HG03108 (cell line): ENCODE measurements at regions not wholly inside any gene's neighbourhood (a gene's known extent, or its start where the extent isn't known, plus 50 kb on each side); places are given as distances from the start of the nearest gene placed in this dataset.

Experiments used
- ATAC-seq: cut with Tn5 transposase; IDR thresholded peaks from one replicate; pipeline ENCODE4 v1.9.1; 2021; ENCODE audit warnings: moderate library complexity; ENCODE audit not compliant: unreplicated experiment

DNA sequence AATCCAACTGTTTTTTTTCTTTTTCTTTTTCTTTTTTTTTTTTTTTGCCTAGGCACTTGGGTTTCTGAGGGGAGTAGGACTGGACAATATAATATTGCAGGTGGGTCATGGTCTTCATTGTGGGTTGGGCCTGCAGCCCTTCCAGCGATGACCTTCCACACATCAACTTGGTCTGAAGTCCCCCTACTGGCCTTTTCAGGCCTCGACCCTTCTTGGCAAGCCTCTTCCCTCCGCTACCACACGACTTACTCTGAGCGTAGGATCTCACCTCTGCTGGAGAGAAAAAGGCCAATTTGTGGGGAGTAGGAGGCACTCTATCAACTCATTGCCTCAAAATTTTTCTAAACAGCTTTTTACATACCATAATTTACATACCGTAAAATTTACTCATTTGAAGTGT, 51.1 kb upstream of the GRIK3 start:
- ATAC-seq, result no peak

DNA sequence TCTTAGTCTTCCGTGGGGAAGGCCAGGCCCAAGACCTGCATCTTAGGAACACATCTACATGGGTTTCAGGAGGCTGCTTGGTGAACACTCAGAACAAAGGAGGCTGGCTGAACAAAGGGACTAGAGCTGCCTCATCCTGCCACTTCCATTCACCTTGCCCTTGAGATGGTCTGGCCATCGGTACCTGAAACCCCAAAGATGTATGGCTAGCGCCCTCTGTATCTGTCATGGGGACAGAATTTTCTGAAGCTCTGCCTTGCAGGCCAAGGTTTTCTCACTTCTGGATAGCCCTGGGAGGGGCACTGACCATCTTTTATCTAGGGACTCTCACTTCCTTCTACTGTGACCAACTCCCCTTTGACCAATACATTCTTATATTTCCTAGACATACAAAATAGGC, 55.4 kb upstream of the GRIK3 start:
- no peak for ATAC-seq

DNA sequence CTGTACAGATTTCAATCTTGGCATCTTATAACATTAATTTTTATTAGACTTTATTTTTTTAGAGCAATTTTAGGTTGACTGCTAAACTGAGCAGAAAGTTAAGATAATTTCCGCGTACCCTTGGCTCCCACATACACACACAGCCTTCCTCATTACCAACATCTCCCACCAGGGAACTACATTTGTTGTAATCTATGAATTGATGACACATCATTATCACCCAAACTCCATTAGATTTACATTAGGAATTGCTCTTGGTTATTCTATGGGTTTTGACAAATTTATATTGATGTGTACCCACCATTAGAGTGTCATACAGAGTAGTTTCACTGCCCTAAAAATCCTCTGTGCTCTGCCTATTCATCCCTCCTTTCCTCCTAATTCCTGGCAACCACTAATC, 56.4 kb upstream of the GRIK3 start:
- ATAC-seq, result no peak

DNA sequence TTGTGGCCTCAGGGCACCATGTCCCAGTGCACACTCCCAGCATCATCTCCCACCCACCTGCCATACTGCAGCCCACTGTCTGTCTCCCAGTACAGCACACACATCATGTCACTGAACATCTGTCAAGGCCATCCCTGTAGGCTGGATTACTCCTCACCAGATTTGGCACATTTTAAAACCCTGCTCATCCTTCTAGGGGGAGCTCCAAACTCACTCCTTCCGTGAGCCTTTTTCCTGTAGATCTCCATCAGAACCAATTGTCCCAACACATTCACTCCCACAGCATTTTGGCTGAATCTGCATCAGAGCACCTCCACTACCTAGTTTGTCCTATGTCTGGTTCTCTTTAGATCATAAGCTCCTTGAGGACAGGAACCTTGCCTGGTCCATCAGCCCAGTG, 58.6 kb upstream of the GRIK3 start:
- no peak for ATAC-seq

DNA sequence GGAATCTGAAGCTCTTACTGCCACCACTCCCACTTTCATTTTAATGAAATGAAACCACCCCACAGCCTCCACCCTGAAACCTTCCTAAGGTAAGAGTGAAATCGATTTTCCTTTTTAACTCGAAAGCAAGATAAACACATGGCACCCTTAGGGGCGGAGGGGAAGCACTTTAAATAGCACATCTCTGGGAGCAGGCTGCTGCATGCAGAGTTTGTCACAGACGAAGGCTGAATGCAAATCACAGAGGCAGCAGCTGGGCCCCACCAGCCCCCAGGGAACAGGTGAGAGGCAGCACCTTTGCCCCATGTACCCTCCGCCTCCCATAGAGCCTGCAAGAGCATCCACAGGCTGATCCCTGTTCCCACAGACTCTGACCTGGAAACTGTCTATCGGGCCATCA, 60.0 kb upstream of the GRIK3 start:
- ATAC-seq, result no peak

DNA sequence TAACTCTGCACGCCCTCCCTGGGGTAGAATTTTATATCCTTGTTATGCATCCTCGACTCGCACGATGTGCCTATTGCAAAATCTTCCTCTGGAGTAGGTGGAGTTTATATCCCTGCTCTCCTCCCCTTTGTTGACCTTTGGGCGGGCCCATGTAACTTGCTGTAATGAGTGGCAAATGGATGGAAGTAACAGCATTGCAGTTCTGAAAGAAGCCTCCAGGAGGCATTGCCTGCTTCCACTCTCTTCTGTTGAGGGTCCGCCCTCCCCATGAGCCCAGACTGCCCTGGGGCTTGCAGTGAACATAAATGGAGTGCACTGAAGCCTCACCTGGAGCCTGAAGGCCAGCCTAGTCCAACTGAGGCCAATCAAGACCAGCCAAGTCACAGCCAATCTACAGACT, 62.2 kb upstream of the GRIK3 start:
- no peak for ATAC-seq

DNA sequence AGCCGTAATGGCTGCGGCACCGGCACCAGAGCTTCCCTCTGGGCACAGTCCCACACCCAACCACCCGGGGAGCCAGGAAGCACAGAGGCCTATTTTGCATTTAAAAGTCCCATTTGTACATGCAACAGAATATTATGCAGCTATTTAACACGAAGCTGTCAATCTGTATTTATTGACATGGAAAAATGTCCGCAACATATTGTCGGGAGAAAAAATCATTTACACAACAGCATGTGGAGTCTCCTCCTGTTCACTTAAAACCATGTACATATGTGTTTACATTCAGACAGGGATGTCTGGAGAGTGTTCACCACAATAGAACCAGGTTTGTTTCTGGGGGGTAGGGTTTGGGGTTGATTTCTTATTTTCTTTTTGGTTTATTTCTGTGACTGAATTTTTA, 63.4 kb upstream of the GRIK3 start:
- ATAC-seq, result no peak

DNA sequence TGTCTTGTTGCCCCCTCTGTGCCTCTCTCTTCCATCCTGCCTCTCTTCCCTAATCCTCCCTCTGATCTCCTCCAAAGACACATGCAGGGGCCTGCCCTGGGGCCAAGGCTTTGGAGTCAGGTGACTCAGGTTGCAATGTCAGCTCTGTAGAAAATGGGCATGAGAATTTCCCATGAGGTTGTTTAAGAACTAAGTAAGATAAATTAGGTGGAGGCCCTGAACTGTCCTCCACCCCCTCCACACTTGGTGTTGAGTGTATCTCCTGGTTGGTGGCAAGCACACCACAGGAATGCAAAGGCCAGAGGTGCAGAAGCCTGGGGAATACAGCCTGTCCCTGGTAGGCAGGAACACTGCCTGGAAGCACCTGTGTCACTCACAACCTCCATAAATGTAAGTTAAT, 63.9 kb upstream of the GRIK3 start:
- ATAC-seq, result no peak

DNA sequence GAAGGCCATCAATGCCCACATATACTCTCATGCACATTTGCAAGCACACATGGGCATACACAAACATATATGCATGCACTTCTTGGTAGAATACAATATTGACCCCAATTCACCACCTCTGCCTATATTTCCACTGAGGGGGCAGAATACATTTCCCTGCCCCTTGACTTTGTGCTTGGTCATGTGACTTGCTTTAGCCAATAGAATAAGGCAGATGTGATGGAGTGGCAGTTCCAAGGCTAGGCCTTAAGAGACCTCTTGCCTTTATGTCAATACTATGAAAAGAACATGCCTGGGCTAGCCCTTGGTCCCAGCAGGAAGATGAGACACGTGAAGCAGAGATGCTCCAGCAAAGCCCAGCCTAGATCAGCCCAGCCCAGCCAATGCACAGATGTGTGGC, 66.0 kb upstream of the GRIK3 start:
- ATAC-seq, result no peak

DNA sequence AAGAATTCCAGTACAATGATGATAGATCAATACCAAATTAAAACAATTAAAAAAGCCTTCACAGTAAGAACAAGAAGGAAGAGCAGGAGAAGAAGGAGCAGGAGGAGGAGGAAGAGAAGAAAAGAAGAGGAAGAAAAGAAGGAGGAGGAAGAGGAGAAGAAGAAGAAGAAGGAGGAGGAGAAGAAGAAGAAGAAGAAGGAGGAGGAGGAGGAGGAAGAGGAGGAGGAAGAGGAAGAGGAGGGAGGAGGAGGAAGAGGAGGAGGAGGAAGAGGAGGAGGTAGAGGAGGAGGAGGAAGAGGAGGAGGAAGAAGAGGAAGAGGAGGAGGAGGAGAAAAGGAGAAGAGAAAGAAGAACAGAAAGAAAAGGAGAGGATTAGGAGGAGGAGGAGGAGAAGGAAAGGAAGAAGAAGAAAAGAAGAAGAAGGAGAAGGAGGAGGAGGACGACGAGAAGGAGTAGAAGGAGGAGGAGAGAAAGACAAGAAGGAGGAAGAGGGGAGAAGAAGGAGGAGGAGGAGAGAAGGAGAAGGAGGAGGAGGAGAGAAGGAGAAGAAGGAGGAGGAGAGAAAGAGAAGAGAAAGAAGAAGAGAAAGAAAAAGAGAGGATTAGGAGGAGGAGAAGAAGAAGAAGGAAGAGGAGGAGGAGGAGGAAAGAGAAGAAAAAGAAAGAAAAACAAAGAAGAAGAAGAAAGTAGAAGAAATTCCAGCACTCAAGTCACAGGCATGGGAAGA, 68.5 kb upstream of the GRIK3 start:
- no peak for ATAC-seq

DNA sequence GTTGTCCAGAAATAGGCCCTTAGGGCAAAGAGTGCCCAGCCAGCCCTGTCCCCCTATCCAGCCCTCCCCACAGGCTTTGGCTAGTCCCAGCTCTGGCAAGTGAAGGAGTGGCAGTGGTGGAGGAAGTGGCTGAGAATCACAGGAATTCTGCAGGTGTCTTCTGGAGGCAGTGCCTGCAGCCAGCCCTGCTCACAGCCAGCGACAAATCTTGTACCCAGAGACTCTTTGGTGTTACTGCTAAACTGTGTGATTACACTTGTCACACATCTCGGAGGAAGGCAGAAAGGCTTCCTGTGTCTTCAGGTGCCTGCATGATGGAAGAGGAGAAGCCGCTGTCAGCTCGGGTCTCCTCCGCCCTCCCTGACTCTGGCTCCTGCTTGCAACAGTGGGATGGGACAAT, 71.6 kb upstream of the GRIK3 start:
- ATAC-seq, result no peak

DNA sequence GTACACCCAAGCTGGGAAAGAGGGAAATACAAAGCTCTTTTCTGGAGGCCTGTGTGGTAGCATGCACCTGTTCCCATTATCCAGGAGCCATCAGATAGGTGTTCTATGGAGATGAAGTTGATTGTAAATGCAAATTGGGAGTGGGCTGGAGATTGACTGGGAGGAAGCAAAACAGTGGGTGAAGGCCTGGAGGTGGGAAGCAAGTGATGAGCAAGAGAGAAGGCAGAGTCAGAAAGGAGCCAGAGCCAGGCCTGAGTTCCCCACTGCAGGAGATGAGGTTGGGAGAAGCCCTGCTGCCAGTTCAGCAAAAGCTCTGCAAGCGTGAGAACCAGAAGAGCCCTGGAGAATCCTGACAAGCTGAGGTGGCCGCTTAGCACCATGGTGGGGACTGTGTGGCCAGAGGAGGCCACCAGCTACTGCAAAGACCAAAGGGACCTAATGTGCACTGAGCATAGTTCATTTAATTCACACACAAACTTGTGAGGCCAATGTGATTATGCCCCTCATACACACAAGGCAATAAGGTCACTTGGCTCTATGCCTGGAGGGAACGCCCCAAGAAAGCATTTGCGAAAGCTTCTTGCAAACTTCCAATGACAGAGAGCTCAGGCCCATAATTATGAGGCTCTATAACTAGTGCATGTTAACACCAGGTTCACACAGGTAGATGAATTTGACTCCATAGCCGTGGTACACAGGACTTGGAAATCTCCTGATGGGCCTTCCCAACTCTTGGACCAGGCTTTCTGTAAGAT, 73.0 kb upstream of the GRIK3 start:
- no peak for ATAC-seq

DNA sequence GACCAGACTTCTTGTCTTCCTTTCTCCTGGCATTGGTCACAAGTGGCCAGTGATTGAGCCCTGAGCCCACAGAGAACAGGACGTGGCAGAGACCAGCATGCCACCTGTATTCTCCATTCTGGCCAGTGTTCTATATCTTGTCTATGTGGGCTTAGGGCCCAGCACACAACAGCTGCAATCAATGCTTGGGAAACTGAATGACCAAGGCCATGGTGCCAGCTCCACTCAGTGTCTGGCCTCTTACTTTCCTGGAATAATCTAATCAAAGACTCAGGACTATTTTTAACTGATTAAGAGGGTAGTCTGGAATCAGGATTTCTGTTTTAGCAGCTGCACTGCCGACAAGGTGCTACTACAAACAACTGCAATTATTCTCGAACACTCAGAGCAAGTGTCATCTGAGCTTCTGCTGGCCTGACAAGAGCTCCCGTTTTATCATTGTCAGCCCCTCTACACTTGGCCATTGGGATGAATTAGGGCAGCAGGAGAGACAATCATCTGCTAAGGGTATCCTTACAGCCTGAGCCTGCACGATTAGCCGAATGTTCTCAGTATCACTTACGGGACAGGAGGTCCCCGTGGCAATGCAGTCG, 74.4 kb upstream of the GRIK3 start:
- no peak for ATAC-seq

DNA sequence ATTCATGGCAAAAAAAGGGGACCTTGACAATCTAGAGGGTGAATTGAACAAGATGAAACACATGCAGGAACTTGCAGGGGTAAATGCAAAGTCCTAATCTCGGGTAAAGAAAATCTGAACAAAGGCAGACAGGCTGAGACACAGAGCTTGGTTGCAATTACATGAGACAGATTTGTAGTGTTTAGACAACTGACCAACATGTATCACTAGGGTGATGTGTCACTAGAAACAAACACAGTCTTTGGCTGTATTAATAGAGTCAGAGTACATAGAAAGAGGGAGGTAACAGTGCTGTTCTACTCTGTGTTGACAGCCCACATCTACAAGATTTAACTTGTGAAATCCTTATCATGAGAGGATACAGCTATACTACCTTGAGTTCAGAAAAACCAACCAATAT, 78.1 kb upstream of the GRIK3 start:
- no peak for ATAC-seq

DNA sequence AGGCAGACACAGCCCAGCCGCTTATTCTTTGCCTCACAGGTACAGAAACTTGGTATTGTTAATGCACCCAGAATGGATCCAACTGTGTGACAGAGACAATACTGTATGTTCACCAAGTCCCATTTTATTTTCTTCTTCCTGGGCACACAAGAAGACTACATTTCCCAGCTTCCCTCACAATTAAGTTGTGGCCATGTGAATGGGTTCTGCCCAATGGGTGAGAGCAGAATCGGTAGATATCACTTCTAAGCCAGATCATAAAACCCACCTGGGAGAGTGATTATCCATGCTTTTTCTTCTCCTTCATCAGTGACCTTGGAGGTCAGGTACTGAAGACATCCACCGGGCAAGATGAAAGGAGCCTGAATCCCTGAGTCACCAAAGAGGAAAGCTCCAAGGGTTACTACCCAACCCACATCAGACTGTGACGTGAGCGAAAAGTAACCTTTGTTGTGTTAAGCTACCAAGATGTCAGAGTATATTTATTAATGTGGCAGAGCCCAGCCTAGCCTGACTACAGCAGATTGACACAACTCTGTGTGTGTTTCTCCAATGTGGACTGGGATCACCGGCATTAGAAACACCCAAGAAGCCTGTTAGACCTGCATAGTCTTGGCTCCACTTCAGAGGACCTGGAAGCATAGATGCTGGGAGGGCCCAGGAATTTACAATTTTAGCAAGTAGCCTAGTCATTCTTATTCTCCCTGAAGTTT, 79.1 kb upstream of the GRIK3 start:
- ATAC-seq, result no peak

DNA sequence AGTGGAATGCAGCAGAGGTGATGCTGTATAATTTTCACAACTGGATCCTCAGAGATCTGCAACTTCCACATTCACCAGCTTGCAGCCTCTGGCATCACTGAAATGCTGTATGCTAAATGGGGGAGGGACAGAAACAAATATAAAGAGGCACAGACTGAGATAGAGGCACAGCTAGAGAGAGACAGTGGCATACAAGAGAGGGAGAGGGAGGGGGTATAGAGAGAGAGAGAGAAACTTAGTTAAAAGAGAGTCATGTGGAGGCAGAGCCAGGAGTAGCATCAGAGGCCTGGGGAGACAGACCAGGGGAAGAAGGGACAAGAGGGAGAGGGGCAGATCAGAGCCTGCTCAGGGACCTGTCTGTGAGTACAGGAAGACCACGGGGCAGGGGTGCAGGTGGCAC, 84.5 kb upstream of the GRIK3 start:
- no peak for ATAC-seq

DNA sequence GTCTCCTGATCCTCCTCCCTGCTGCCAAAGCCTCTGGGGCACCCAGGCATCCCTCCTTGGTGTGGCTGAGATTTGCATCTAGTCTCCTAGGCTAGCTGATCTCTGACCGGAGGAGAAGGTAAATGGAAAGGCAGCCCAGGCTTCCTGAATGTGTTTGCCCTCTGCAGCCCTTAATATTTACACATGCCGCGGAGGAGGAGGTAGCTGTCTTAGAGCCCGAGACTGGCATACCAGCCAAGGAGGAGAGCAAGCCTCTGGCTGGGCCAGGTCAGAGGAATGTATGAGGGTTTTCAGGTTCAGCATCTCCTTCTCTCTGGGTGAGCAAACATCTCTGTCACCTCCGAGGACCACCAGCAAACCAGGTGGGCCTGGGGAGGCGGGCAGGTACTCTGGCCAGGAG, 86.0 kb upstream of the GRIK3 start:
- no peak for ATAC-seq

DNA sequence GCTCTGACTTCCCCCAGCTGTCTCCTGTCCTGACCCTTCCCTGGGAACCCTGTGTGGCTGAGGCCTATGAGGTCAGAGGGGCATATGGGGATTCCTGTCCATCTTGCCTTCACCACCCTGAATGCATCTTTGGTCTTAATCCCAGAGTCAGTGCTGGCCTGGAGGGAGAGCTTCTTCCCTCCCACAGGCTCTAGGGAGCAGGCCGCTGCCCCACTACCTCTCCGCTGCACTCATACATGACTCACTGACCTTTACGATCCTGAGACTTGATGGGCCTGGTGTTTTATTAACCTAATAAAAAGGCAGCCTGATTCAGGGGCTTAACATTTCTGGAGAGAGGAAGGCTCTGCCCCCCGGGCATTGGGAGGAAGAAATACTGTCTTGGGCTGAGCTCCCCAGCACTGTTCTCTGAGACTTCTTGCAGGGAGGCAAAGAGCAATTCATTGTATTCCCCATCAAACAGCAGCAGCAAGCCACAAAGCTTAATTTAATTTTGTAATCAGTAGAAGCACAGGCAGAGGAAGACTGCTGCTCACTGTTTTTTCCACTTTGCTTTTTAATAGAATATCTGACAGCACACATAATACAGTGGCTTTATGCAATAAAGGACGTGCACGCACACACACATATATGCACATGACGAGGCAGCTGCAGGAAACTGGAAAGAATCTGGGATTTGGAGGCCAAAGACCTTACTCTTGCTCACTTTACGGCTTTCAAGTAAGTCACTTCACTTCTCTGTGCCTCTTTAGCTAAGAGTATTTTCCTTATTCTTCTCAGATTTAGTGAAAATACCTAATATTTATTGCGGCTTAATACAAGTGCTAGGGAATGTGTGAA, 89.2 kb upstream of the GRIK3 start:
- no peak for ATAC-seq

DNA sequence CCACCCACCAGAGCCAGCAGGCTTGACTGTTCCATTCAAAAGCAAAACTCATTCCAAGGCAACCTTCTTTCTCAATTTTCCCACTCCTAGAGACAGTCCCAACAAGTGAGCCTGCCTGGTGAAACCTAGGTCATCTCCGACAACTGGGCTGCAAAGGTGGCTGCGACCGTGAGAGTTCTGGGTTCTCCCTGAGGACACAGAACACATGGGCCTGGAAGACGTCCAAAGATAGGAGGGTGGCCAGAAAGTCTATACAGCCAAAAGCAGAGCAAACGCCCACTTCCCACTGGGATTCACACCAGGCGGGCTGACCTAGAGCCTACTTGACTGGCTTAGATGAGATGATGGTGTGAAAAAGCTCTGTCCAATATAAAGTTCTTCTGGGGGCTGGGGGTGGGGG, 90.2 kb upstream of the GRIK3 start:
- ATAC-seq, result no peak

DNA sequence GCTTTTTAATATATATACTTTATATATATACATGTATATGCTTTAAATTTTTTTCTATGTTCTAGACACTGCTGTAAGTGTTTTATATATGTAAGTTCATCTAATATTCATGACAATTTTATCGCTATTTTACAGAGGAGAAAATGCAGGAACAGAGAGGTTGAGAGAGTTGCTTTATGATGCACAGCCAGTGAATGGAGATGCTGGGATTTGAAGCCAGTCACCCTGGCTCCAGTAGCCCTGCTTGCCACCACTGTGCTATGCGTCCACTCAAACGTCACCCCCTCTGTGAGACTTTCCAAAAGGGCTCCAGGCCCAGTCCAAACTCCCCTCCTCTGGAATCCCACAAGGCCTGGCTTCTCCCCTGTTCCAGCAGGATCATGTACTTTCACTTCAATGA, 91.0 kb upstream of the GRIK3 start:
- ATAC-seq, result no peak

DNA sequence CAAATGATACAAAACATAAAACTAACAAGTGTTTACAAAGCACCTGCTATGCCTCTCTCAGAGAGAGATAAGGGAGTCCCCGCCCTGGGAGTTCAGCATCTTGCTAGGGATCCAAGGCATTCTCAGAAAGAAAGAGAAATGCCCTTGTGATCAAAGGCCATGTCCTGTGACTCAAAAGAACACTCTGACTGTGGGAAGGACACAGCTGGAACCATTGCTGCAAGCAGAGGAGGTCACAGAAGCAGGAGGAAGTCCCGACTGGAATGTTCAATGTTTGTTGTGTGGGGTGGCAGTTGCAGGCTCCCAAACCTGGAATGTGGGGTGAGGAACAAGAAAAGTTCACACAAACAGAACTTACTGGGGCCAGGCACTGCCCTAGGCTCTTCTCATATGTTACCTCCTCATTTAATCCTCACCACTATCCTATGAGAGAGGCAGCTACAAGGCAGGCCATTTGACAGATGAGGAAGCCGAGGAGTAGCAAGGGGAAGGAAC, 93.0 kb upstream of the GRIK3 start:
- ATAC-seq, result no peak
